HG03354 (cell line): ENCODE measurements at regions not wholly inside any gene's neighbourhood (a gene's known extent, or its start where the extent isn't known, plus 50 kb on each side); places are given as distances from the start of the nearest gene placed in this dataset.

Experiments used
- ATAC-seq: cut with Tn5 transposase; IDR thresholded peaks from one replicate; pipeline ENCODE4 v1.9.1; 2021; ENCODE audit warnings: mild to moderate bottlenecking; ENCODE audit not compliant: unreplicated experiment, poor library complexity, severe bottlenecking

GRCh38 chr13:63614874-63615612 lies 2199.4 kb upstream of the PCDH20 start:
- no peak for ATAC-seq

GRCh38 chr13:63607153-63607552 lies 2191.5 kb upstream of the PCDH20 start:
- ATAC-seq, result no peak

DNA sequence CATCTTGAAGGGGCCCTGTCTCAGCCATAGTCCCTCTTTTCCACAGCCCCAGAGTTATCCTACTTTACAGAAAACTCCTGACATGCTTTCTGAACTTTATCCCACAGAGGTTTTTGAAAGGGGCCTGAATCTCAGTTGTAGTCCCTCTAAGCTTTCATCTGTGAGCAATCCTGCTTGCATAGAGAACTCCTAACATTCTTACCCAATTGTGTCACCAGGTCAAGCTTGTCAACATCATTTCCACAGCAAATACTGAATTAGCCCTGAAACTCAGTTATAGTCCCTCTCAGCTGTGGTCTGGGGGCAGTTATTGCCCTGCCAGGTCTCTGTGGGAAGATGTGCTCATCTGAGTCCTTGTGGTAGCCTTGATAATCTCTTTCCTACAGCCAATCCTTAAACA lies 2190.3 kb upstream of the PCDH20 start:
- no peak for ATAC-seq

GRCh38 chr13:63605403-63605802 lies 2189.8 kb upstream of the PCDH20 start:
- ATAC-seq, result no peak

DNA sequence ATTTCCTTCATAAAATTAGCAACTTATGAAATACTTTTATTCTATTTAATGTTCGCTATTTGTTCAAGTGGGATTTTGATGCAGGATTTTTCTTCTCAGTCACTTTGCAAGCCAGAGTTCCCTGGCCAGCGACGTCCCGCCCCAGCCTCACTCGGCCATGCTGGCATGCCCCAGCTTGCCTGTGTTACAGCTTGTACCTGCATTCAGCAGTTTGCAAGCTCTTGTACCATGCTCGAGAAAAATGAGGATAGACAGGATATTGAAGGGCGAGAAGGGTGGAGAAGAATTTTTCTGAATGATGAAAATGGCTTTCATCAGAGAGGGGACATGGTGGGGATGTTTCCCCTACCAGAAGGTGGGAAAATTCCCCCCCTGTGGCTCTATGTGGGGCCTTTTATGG lies 2180.2 kb upstream of the PCDH20 start:
- ATAC-seq, result no peak

DNA sequence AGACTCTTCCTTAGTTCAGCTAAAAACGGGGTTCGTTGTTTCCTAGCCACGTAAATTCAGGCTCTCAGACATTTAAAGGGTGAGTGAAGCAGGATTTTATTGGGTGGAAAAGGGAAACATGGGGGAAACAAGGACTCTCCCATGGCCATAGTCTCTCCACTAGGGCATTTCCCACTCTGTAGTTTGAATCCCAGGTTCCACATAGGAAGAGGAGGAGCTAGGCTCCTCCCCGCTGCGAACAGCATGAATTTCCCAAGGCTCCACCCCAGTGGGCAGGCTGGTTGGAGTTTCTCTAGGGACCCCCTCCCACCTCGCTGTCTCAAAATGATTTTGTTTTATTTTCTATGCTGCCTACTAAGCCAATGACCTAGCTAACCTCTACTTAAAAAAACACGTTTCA lies 2170.8 kb upstream of the PCDH20 start:
- ATAC-seq, result no peak

- ATAC-seq, result no peak
These were observed 2163.1 kb upstream of the PCDH20 start for GRCh38 chr13:63578796-63579195.

GRCh38 chr13:63567031-63567430 lies 2151.4 kb upstream of the PCDH20 start:
- no peak for ATAC-seq

- no peak for ATAC-seq
These were observed 2138.5 kb upstream of the PCDH20 start for GRCh38 chr13:63554157-63554556.

DNA sequence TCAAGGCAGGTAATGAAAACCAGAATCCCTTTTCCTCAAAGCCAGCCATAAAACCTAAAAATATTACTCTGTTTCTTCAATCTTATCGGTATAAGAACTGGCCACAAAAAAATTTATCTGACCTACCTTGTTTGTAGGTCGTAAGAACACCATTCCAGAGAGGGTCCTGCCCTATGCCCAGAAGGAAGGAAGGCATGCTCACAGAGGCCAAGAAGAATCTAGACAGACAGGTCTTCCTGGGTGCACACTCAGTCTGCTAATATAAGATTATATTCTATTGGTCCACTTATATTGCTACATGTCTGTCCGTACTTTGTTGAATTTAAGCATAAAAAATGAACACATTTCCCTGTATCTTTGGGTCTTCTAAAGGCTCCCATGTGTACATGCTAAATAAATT lies 2136.1 kb upstream of the PCDH20 start:
- no peak for ATAC-seq

- ATAC-seq, result no peak
These were observed 2130.9 kb upstream of the PCDH20 start for GRCh38 chr13:63546524-63546923.

GRCh38 chr13:63542770-63543169 lies 2127.1 kb upstream of the PCDH20 start:
- no peak for ATAC-seq

- ATAC-seq, result no peak
These were observed 2125.7 kb upstream of the PCDH20 start for GRCh38 chr13:63541336-63541735.

GRCh38 chr13:63540061-63540460 lies 2124.4 kb upstream of the PCDH20 start:
- no peak for ATAC-seq

DNA sequence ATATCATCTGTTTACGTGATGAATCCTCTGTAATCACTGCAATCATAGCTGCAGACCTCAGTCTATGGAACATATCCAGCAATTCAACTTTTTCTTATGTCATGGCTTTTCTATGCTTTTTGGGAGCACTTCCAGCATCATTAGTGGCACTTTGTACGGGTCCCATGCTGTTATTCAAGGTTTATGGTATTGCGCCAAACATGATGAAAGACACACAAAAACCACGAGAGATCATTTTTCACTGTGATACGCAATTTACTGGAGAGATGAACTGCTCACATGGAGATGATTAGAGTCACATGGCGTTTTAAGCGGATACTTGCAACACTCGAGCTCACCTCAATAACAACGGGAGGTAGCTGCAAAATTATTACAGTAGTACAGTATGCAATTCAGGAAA lies 2101.7 kb upstream of the PCDH20 start:
- no peak for ATAC-seq

GRCh38 chr13:63516124-63516523 lies 2100.5 kb upstream of the PCDH20 start:
- ATAC-seq, result no peak

DNA sequence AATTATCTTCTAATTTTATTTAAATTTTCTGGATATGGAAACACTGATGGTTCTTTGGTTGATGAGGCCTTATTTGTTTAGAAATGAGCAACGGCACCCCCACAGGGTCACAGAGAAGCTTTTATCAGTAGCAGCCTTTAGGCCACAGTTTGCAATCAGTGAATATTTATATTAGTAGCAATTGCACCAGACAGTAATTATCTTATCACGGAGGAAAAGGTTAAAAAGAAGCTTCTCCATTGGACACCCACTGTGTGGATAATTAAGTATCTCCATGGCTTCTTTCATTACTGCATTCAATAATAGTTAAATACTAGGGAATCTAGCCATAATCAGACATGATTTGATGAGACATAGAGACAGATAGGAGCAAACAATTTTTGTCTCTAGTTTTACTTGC lies 2099.2 kb upstream of the PCDH20 start:
- ATAC-seq, result no peak

GRCh38 chr13:63512095-63512494 lies 2096.4 kb upstream of the PCDH20 start:
- no peak for ATAC-seq

- ATAC-seq, result no peak
These were observed 2086.1 kb upstream of the PCDH20 start for GRCh38 chr13:63501702-63502101.

DNA sequence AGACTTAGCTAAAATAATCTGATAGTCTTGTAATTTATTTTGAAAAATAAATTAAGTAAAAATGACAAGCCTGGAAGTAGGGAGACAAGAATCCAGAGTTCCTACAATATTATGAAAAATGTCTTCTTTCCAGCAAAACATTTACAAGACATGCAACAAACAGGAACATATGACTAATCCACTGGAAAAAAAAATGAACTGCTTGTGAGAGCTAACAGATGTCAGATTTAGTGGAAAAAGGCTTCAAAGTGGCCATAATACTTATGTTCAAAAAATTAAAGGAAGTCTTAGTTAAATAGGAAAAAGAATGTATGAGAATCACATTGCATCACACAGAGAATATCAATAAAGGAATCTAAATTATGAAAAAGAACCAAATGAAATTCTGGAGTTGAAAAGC lies 2082.0 kb upstream of the PCDH20 start:
- no peak for ATAC-seq

GRCh38 chr13:63492604-63493003 lies 2077.0 kb upstream of the PCDH20 start:
- no peak for ATAC-seq

- ATAC-seq, result no peak
These were observed 2074.5 kb upstream of the PCDH20 start for GRCh38 chr13:63490149-63490548.
